CD4-positive, alpha-beta T cell (primary cell): ENCODE measurements at regions not wholly inside any gene's neighbourhood (a gene's known extent, or its start where the extent isn't known, plus 50 kb on each side); places are given as distances from the start of the nearest gene placed in this dataset.
"Not testable (repeated sequence)": the region's sequence is repeated elsewhere in the genome, so short reads cannot be mapped to it uniquely, and the experiment has no call there.

Experiments used
- ATAC-seq: fragments of 200-7000 bp; cut with Tn5 transposase; one replicate; pipeline ENCODE4 v1.10.0; 2022; ENCODE audit warnings: mild to moderate bottlenecking; ENCODE audit not compliant: poor library complexity
- CTCF ChIA-PET: fragments of 350-600 bp; sonication (Branson Sonifier 250); formaldehyde crosslinking; loops from one replicate; lab custom pipeline; 2021; ENCODE audit warnings: antibody characterized with exemption, inconsistent platforms; lab: Charles Lee
- POLR2A ChIA-PET: fragments of 350-600 bp; sonication (Branson Sonifier 250); formaldehyde crosslinking; loops from one replicate; lab custom pipeline; 2021; ENCODE audit warnings: antibody characterized with exemption, inconsistent platforms; lab: Charles Lee
- DNase-seq, 14 experiments: peaks; one replicate each; pipeline ENCODE4 v3.0.0-alpha.2; 2013 to 2020; ENCODE audit warnings: mixed read lengths in 2 of 14
- H3K27ac ChIP-seq, 2 donors: one replicate each; pipeline versions ENCODE4 v1.5.1 to v1.7.0; 2013; ENCODE audit warnings: low read length in 2 of 2, low read depth in 1 of 2, mild to moderate bottlenecking in 1 of 2
- H3K27me3 ChIP-seq, 2 experiments: 1 replicate in 1 of 2; 2 replicates in 1 of 2; pipeline versions ENCODE4 v1.6.1 to v1.7.0; 2013; ENCODE audit warnings: low read length in 2 of 2, control low read depth in 1 of 2, mild to moderate bottlenecking in 1 of 2, moderate library complexity in 1 of 2; ENCODE audit not compliant: insufficient read depth in 2 of 2, control insufficient read depth in 1 of 2
- H3K36me3 ChIP-seq: one replicate; pipeline ENCODE4 v1.6.1; 2013; ENCODE audit warnings: low read length, control low read depth; ENCODE audit not compliant: insufficient read depth
- H3K4me1 ChIP-seq: one replicate; pipeline ENCODE4 v1.6.1; 2013; ENCODE audit warnings: low read length, control low read depth; ENCODE audit not compliant: insufficient read depth
- H3K4me3 ChIP-seq: one replicate; pipeline ENCODE4 v1.5.1; 2013; ENCODE audit warnings: mild to moderate bottlenecking, low read length, moderate library complexity
- H3K9me3 ChIP-seq, 2 experiments: 1 replicate in 1 of 2; 2 replicates in 1 of 2; pipeline versions ENCODE4 v1.6.1 to v1.7.0; 2013; ENCODE audit warnings: low read length in 2 of 2, mild to moderate bottlenecking in 2 of 2, control low read depth in 1 of 2, moderate library complexity in 1 of 2; ENCODE audit not compliant: control insufficient read depth in 1 of 2, insufficient read depth in 1 of 2
- H3K27ac Mint-ChIP-seq: one replicate; pipeline ENCODE4 v1.8.0; 2020; ENCODE audit warnings: mixed read lengths
- H3K27me3 Mint-ChIP-seq: one replicate; pipeline ENCODE4 v1.8.0; 2021; ENCODE audit warnings: mixed read lengths
- H3K36me3 Mint-ChIP-seq: one replicate; pipeline ENCODE4 v1.8.0; 2021; ENCODE audit warnings: low read depth, mixed read lengths
- H3K4me1 Mint-ChIP-seq: one replicate; pipeline ENCODE4 v1.8.0; 2021; ENCODE audit warnings: low read depth, mixed read lengths
- H3K4me3 Mint-ChIP-seq: one replicate; pipeline ENCODE4 v1.8.0; 2020; ENCODE audit warnings: mild to moderate bottlenecking, mixed read lengths
- H3K9me3 Mint-ChIP-seq: one replicate; pipeline ENCODE4 v1.8.0; 2020; ENCODE audit warnings: mixed read lengths
- CTCF ChIP-seq: fragments of 200-600 bp; IDR thresholded peaks from one replicate; pipeline ENCODE4 v1.8.0; 2022; ENCODE audit warnings: antibody characterized with exemption, mild to moderate bottlenecking
- intact Hi-C, 2 experiments: fragments of 100-400 bp; cut with DNase I in 1 of 2; cut with micrococcal nuclease in 1 of 2; formaldehyde crosslinking; loops; one replicate each; pipeline versions ENCODE4 v1.15.1 to v1.9.0; 2023 to 2025; cut with DNase I, micrococcal nuclease

- H3K27ac ChIP-seq, result no peak overlapping the region
- DNase-seq, result no peak
- CTCF ChIA-PET, result no interaction called here
- Mint-ChIP-seq H3K4me3 (no peak overlapping the region), H3K9me3 (peaks cover 4% of the 10 kb centered on the region), H3K36me3 (no peaks in the 10 kb centered on the region), H3K27me3 (peaks cover 96% of the 10 kb centered on the region), H3K4me1 (no peaks in the 10 kb centered on the region), H3K27ac (no peak overlapping the region)
- H3K4me3 ChIP-seq, result no peak overlapping the region
- H3K36me3 ChIP-seq, result no peaks in the 10 kb centered on the region
- no peak for ATAC-seq
- POLR2A ChIA-PET, result no interaction called here
- TF ChIP-seq CTCF, result no peak
- peaks cover 48 to 56% of the 10 kb centered on the region in 2 experiments for H3K27me3 ChIP-seq
- peaks cover 0 to 41% of the 10 kb centered on the region in 2 experiments for H3K9me3 ChIP-seq
- intact Hi-C loops, result no loop called here
- no peaks in the 10 kb centered on the region for H3K4me1 ChIP-seq
These were observed 318.9 kb downstream of the FAM72C start for GRCh38 chr1:143652744-143653428.

GRCh38 chr1:143652187-143652586 lies 319.6 kb downstream of the FAM72C start:
- TF ChIP-seq CTCF, result no peak
- Histone ChIP-seq H3K27me3 (peaks cover 41 to 50% of the 10 kb centered on the region in 2 experiments), H3K36me3 (no peaks in the 10 kb centered on the region), H3K9me3 (peaks cover 0 to 41% of the 10 kb centered on the region in 2 experiments), H3K27ac (no peak overlapping the region), H3K4me1 (no peaks in the 10 kb centered on the region), H3K4me3 (no peak overlapping the region)
- peaks cover 96% of the 10 kb centered on the region for H3K27me3 Mint-ChIP-seq
- DNase-seq, result no peak
- no peak for ATAC-seq
- no peak overlapping the region for H3K4me3 Mint-ChIP-seq
- H3K4me1 Mint-ChIP-seq, result no peaks in the 10 kb centered on the region
- ChIA-PET POLR2A (no interaction called here), CTCF (no interaction called here)
- H3K9me3 Mint-ChIP-seq, result peaks cover 4% of the 10 kb centered on the region
- no peaks in the 10 kb centered on the region for H3K36me3 Mint-ChIP-seq
- H3K27ac Mint-ChIP-seq, result no peak overlapping the region
- intact Hi-C loops, result no loop called here

- Mint-ChIP-seq H3K4me1 (no peaks in the 10 kb centered on the region), H3K4me3 (no peak overlapping the region), H3K36me3 (no peaks in the 10 kb centered on the region), H3K27ac (no peak overlapping the region), H3K27me3 (peaks cover 97% of the 10 kb centered on the region), H3K9me3 (peaks cover 4% of the 10 kb centered on the region)
- CTCF ChIA-PET, result no interaction called here
- Histone ChIP-seq H3K27me3 (peaks cover 41 to 48% of the 10 kb centered on the region in 2 experiments), H3K36me3 (no peaks in the 10 kb centered on the region), H3K4me3 (no peak overlapping the region), H3K27ac (no peak overlapping the region), H3K4me1 (no peaks in the 10 kb centered on the region), H3K9me3 (peaks cover 0 to 41% of the 10 kb centered on the region in 2 experiments)
- no peak for DNase-seq
- ATAC-seq, result no peak
- TF ChIP-seq CTCF, result no peak
- intact Hi-C loops, result no loop called here
- POLR2A ChIA-PET, result no interaction called here
These were observed 320.3 kb downstream of the FAM72C start for GRCh38 chr1:143651350-143651992.

- ATAC-seq, H3K27ac ChIP-seq, CTCF ChIA-PET, POLR2A ChIA-PET, H3K4me3 ChIP-seq, intact Hi-C loops, H3K27ac Mint-ChIP-seq, DNase-seq, H3K36me3 Mint-ChIP-seq, H3K9me3 Mint-ChIP-seq, H3K4me1 Mint-ChIP-seq, H3K36me3 ChIP-seq, H3K4me3 Mint-ChIP-seq, H3K4me1 ChIP-seq: not testable (repeated sequence)
- peaks cover 18 to 25% of the 10 kb centered on the region in 2 experiments for H3K27me3 ChIP-seq
- peaks cover 64% of the 10 kb centered on the region for H3K27me3 Mint-ChIP-seq
- peaks cover 0 to 11% of the 10 kb centered on the region in 2 experiments for H3K9me3 ChIP-seq
These were observed 327.8 kb downstream of the FAM72C start for GRCh38 chr1:143644035-143644434.
